Activated T-cell treated with anti-CD3 and anti-CD28 coated beads, Interleukin-2, amount 50 U/mL, for 4 hours (primary cell): ENCODE measurements at regions not wholly inside any gene's neighbourhood (a gene's known extent, or its start where the extent isn't known, plus 50 kb on each side); places are given as distances from the start of the nearest gene placed in this dataset.
"Not testable (repeated sequence)": the region's sequence is repeated elsewhere in the genome, so short reads cannot be mapped to it uniquely, and the experiment has no call there.

Source experiments
- ATAC-seq, 2 donors: fragments of 200-7000 bp; cut with Tn5 transposase; one replicate each; pipeline ENCODE4 v1.10.0; 2021
- DNase-seq: peaks from one replicate; pipeline ENCODE4 v3.0.0-alpha.2; 2020
- H3K27me3 Mint-ChIP-seq: one replicate; pipeline ENCODE4 v1.8.0; 2021; ENCODE audit warnings: low read depth, mixed read lengths
- H3K36me3 Mint-ChIP-seq: one replicate; pipeline ENCODE4 v1.8.0; 2022; ENCODE audit warnings: mixed read lengths; ENCODE audit not compliant: insufficient read depth
- H3K4me1 Mint-ChIP-seq: one replicate; pipeline ENCODE4 v1.8.0; 2021; ENCODE audit warnings: low read depth, mixed read lengths
- H3K4me3 Mint-ChIP-seq: one replicate; pipeline ENCODE4 v1.8.0; 2021; ENCODE audit warnings: mild to moderate bottlenecking, moderate library complexity, mixed read lengths
- H3K9me3 Mint-ChIP-seq: one replicate; pipeline ENCODE4 v1.8.0; 2021; ENCODE audit warnings: mixed read lengths

DNA sequence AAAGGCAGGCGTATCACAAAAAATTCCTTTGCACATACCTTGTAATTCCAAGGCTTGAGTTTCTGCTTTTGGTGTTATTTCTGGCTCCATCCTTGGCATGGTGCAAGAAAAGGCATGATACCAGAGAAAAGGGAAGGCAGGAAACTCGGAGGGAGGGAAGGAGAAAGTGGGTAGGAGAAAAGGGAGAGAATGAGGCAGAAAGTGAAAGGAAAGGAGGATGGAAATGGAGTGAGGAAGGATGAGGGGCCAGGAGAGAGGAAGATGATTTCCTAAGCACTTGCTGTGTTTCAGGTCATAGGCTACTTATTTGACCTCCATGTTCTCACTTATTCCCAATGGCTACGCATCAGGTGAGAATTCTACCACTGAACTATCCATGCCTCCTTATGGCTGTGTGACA, 110.8 kb upstream of the JCAD start:
- H3K9me3 Mint-ChIP-seq = no peaks in the 10 kb centered on the region
- DNase-seq (no peak), ATAC-seq (no peak)
- H3K4me1 Mint-ChIP-seq = no peaks in the 10 kb centered on the region
- no peaks in the 10 kb centered on the region for H3K36me3 Mint-ChIP-seq
- peaks cover 23% of the 10 kb centered on the region for H3K27me3 Mint-ChIP-seq
- H3K4me3 Mint-ChIP-seq = no peak overlapping the region

DNA sequence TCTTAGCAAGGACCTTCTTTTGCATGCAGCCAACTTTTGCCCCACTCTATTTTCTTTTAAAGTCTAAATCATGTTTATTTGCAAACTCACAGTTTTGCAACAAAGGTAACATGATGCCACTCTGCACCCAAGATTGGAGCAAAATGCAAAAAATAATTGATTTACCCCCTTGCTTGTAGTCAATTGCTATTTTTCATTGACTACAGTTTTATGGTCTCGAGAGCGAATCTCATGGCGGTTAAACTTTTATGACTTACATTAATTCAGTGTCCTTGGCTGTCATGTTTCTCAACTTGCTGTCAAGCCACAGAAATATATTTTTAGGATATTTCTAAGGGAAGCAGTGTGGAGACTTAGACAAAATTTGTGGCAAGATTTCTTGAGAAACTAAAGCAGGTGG, 110.0 kb upstream of the JCAD start:
- Mint-ChIP-seq H3K4me1 (no peaks in the 10 kb centered on the region), H3K27me3 (peaks cover 27% of the 10 kb centered on the region), H3K9me3 (no peaks in the 10 kb centered on the region), H3K36me3 (no peaks in the 10 kb centered on the region), H3K4me3 (no peak overlapping the region)
- ATAC-seq (no peak), DNase-seq (no peak)

DNA sequence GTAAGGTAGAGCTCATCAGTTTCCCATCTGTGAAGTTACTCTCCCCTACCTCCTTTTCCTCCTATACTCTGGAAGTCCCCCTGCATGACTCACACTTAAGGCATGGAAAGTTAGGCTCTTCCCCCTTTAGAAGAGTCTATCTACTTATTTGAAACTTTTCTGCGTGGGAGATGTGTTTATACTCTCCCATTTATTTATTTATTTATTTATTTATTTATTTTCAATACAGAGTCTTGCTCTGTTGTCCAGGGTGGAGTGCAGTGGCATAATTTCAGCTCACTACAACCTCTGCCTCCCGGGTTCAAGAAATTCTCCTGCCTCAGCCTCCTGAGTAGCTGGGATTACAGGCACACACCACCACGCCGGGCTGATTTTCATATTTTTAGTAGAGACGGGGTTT, 107.5 kb upstream of the JCAD start:
- Mint-ChIP-seq H3K4me3 (no peak overlapping the region), H3K36me3 (no peaks in the 10 kb centered on the region), H3K9me3 (no peaks in the 10 kb centered on the region), H3K4me1 (peaks cover 4% of the 10 kb centered on the region), H3K27me3 (peaks cover 29% of the 10 kb centered on the region)
- no peak for ATAC-seq
- DNase-seq = no peak

DNA sequence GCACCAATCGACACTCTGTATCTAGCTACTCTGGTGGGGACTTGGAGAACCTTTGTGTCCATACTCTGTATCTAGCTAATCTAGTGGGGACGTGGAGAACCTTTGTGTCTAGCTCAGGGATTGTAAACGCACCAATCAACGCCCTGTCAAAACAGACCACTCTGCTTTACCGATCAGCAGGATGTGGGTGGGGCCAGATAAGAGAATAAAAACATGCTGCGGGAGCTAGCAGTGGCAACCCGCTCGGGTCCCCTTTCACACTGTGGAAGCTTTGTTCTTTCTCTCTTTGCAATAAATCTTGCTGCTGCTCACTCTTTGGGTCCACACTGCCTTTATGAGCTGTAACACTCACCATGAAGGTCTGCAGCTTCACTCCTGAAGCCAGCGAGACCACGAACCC, 104.0 kb upstream of the JCAD start:
- H3K4me1 Mint-ChIP-seq, H3K4me3 Mint-ChIP-seq, H3K9me3 Mint-ChIP-seq, DNase-seq, ATAC-seq, H3K36me3 Mint-ChIP-seq: not testable (repeated sequence)
- H3K27me3 Mint-ChIP-seq = peaks cover 31% of the 10 kb centered on the region

DNA sequence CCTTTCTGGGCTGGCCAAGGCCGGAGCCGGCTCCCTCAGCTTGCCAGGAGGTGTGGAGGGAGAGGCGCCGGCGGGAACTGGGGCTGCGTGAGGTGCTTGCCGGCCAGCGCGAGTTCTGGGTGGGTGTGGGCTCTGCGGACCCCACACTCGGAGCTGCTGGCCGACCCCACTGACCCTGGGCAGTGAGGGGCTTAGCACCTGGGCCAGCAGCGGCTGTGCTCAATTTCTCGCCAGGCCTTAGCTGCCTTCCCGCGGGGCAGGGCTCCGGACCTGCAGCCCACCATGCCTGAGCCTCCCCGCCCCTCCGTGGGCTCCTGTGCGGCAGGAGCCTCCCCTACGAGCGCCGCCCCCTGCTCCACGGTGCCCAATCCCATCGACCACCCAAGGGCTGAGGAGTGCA, 103.4 kb upstream of the JCAD start:
- H3K27me3 Mint-ChIP-seq = peaks cover 26% of the 10 kb centered on the region
- H3K4me3 Mint-ChIP-seq, ATAC-seq, H3K9me3 Mint-ChIP-seq, H3K36me3 Mint-ChIP-seq, DNase-seq, H3K4me1 Mint-ChIP-seq: not testable (repeated sequence)

DNA sequence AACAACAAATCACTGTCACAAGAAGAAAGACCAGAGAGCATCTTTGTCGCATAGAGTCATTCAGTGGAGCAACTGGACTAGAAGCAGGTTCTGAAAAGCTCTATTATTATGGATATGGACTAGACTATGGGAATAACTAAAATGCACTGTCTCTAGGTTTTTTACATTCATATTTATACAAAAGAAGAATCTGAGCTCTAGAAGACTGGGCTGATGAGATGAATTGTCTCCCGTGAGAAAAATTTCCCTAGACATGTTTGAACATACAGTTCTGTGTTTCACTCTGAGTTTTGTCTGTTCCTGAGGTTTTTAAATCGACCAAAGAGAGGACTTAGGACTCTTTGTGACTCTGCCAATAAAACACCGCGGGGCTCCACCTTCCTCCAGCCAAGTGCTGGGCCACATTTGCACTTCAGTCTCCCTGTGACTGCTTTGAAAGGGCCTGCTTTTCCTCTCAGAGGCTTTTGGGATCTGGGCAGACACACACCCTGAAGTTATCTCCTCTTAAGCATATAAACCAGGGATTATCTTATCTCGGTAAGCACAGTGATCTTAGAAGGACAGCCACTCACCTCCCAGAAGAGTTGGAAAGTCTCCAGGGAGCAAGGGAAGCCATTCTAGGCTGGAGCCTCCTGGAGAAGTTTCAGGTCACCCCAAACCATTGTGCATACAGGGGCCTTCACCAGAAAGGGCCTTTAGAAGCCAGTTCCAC, 101.0 kb upstream of the JCAD start:
- no peak overlapping the region for H3K4me3 Mint-ChIP-seq
- ATAC-seq (no peak), DNase-seq (no peak)
- peaks cover 18% of the 10 kb centered on the region for H3K27me3 Mint-ChIP-seq
- no peaks in the 10 kb centered on the region for H3K9me3 Mint-ChIP-seq
- H3K36me3 Mint-ChIP-seq = no peaks in the 10 kb centered on the region
- peaks cover 4% of the 10 kb centered on the region for H3K4me1 Mint-ChIP-seq

DNA sequence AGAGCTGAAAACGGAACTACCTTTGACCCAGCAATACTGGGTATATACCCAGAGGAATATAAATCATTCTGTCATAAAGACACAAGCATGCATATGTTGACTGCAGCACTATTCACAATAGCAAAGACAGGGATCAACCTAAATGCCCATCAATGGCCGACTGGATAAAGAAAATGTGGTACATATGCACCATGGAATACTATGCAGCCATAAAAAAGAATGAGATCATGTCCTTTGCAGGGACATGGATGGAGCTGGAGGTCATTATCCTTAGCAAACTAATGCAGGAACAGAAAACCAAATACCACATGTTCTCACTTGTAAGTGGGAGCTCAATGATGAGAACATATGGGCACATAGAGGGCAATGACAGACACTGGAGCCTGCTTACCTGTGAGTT, 100.2 kb upstream of the JCAD start:
- not testable (repeated sequence) for H3K9me3 Mint-ChIP-seq, ATAC-seq, H3K4me1 Mint-ChIP-seq, DNase-seq, H3K4me3 Mint-ChIP-seq, H3K36me3 Mint-ChIP-seq
- peaks cover 15% of the 10 kb centered on the region for H3K27me3 Mint-ChIP-seq

DNA sequence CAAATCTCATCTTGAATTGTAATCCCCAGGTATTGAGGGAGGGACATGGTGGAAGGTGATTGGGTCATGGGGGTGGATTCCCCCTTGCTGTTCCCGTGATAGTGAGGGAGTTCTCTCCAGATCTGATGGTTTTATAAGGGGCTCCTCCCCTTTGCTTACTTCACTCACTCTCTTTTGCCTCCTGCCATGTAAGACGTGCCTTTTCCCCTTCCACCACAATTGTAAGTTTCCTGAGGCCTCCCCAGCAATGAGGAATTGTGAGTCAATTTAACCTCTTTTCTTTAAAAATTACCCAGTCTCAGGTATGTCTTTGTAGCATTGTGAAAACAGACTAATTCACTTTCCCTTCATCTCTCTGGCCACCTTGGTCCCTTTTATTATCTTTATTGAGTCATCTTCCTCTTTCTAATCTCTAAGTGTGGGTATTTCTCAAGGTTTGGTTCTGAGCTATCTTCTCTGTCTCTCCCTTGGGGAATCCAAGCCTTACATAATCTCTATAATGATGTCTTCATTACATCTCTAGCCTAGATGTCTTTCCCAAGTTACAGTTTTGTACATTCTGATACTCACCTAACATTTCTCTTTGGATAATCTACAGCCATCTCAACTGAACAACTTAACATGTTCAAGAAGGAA, 99.1 kb upstream of the JCAD start:
- H3K27me3 Mint-ChIP-seq = peaks cover 24% of the 10 kb centered on the region
- no peak overlapping the region for H3K4me3 Mint-ChIP-seq
- peaks cover 2% of the 10 kb centered on the region for H3K36me3 Mint-ChIP-seq
- ATAC-seq = no peak
- DNase-seq = no peak
- peaks cover 1% of the 10 kb centered on the region for H3K4me1 Mint-ChIP-seq
- H3K9me3 Mint-ChIP-seq = no peaks in the 10 kb centered on the region

DNA sequence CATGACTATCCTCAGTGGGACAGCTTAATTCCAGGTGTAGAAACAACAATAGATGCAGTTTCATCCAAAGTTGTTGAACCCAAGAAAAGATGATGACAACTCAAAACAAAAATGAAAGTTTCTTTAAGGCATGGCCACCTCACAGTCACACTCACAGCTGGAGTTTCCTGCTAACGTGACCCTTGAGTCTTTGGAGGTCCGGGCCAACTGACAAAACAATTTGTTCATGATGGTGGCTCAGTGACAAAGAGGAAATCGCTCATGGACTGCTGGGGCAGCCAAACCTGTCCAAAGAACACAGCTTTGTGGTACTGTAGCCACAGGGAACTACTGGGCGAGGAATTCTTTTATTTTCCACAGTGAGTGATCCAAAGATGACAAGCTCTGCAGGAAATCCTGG, 96.0 kb upstream of the JCAD start:
- Mint-ChIP-seq H3K9me3 (no peaks in the 10 kb centered on the region), H3K4me3 (no peak overlapping the region), H3K4me1 (no peaks in the 10 kb centered on the region), H3K36me3 (peaks cover 2% of the 10 kb centered on the region), H3K27me3 (peaks cover 38% of the 10 kb centered on the region)
- ATAC-seq (no peak), DNase-seq (no peak)

DNA sequence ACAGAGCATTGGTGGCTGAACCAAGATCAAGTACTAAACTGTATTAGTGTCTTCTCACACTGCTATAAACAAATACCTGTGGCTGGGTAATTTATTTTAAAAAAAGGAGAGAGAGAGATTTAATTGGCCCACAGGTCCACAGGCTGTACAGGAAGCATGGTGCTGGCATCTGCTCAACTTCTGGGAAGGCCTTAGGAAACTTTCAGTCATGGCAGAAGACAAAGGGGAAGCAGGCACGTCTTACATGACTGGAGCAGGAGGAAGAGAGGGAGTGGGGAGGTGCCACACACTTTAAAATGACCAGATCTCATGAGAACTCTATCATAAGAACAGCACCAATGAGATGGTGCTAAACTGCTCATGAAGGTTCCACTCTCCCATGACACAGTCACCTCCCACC, 95.2 kb upstream of the JCAD start:
- no peaks in the 10 kb centered on the region for H3K9me3 Mint-ChIP-seq
- H3K4me3 Mint-ChIP-seq = no peak overlapping the region
- no peak for DNase-seq
- no peaks in the 10 kb centered on the region for H3K4me1 Mint-ChIP-seq
- peaks cover 38% of the 10 kb centered on the region for H3K27me3 Mint-ChIP-seq
- ATAC-seq = no peak
- peaks cover 2% of the 10 kb centered on the region for H3K36me3 Mint-ChIP-seq

DNA sequence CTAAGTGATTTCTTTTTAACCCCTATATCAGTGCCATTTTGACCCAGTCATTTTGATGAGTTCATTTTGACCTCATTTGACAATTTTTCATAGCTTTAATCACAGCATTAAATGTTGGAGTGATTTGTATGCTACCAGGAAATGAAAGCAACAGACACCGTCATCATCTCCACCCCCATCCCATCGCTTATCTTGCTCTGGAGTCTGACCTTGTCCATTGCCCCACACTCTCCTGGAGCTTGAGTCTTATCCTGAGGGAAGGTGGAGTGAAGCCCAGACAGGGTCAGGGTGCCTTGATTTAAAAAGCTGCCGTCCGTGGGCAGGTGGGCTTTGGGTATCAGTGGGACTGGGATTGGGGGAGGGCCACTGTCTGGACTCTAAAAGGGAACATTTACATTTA, 94.7 kb upstream of the JCAD start:
- Mint-ChIP-seq H3K4me1 (no peaks in the 10 kb centered on the region), H3K27me3 (peaks cover 39% of the 10 kb centered on the region), H3K9me3 (no peaks in the 10 kb centered on the region), H3K36me3 (peaks cover 2% of the 10 kb centered on the region), H3K4me3 (no peak overlapping the region)
- ATAC-seq = no peak
- DNase-seq = no peak

DNA sequence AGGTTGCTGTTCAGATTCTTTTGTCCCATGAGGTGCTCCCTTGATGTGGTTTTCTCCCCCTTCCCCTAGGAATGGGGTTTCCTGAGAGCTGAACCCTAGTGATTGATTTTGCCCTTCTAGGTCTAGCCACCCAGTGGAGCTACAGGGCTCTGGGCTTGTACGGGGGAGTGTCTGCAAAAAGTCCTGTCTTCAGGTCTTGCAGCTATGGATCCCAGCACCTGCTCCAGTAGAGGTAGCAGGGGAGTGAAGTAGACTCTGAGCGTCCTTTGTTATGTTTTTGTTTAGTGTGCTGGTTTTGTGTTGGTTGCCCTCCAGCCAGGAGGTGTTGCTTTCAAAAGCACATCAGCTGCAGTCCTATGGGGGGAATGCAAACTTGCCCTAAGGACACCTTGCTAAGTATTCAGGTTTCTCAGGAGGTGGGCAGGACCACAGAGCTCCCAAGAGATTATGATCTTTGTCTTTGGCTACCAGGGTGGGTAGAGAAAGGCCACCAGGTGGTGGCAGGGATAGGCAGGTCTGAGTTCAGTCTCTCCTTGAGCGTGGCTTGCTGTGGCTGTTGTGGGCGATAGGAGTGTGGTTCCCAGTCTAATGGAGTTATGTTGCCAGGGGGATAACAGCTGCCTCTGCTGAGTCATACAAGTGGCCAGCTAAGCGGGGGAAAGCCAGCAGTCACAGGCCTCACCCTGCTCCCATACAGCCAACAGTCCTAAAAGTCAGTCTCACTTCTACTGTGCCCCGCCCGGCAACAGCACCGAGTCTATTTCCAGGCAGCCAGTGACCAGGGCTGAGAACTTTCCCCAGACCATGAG, 92.4 kb upstream of the JCAD start:
- no peak overlapping the region for H3K4me3 Mint-ChIP-seq
- DNase-seq (no peak), ATAC-seq (no peak)
- peaks cover 36% of the 10 kb centered on the region for H3K27me3 Mint-ChIP-seq
- H3K36me3 Mint-ChIP-seq = peaks cover 2% of the 10 kb centered on the region
- H3K9me3 Mint-ChIP-seq = no peaks in the 10 kb centered on the region
- no peaks in the 10 kb centered on the region for H3K4me1 Mint-ChIP-seq

DNA sequence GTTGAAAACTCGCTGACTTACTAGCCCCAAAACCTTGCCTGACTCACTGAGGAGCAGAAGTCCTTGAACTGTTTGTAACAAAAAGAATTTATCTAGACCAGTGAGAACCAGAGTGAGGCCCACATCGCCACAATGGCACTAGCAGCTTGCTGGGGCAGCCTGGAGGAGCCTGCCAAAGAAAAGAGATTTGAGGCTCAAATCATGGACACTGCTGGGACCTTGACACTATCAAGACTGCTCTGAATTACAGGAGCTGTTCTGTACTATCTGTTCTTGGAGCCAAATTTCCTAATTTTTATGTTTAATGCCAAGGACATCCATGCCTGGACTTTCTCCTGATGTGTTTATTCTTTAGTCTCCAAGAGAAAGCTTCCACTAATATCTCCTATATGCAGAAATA, 82.0 kb upstream of the JCAD start:
- Mint-ChIP-seq H3K4me3 (no peak overlapping the region), H3K27me3 (peaks cover 8% of the 10 kb centered on the region), H3K9me3 (peaks cover 8% of the 10 kb centered on the region), H3K36me3 (no peaks in the 10 kb centered on the region), H3K4me1 (no peaks in the 10 kb centered on the region)
- ATAC-seq = no peak
- no peak for DNase-seq

DNA sequence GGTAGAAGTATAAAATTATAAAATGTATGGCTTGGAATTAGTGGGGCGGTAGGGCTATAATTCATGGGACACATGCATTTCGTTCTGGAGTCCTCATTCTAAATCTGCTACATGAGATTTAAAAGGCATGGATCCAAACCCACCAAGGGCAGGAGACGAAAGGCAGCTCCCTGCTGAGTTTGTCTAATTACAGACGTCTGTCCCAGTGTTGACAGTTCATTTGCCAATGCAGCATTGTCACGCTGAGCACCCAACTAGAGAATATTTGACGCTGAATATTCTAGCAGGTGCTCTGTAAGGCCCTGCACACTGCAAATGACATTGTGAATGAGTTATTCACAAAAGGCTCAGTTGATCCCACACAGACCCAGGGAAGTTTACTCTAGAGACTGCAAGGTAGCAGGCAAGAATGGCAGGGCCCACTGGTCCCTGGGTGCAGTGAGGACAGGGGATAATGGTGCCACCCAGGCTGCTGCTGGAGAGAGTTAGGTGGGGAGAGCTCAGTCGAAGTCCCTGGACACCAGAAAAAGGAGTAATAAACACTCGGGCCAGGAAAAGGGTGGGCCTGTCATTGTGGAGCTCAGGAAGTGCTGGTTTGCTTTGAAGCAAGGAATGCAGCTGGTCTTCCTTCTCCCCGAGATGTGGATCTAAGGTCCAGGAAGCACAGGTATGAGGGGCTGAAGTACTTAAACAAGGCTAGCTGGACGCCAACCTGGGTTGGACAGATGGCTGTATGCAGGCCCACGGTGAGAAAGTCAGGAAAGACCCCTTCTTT, 75.0 kb upstream of the JCAD start:
- H3K4me3 Mint-ChIP-seq = no peak overlapping the region
- no peaks in the 10 kb centered on the region for H3K9me3 Mint-ChIP-seq
- H3K27me3 Mint-ChIP-seq = peaks cover 15% of the 10 kb centered on the region
- no peaks in the 10 kb centered on the region for H3K36me3 Mint-ChIP-seq
- ATAC-seq = no peak
- DNase-seq = no peak
- H3K4me1 Mint-ChIP-seq = no peaks in the 10 kb centered on the region
